Calu3 (cell line): ENCODE measurements at regions not wholly inside any gene's neighbourhood (a gene's known extent, or its start where the extent isn't known, plus 50 kb on each side); places are given as distances from the start of the nearest gene placed in this dataset.

ENCODE experiments used
- BruUV-seq: library from RNA; stranded (reverse); fragments of 400-500 nt; replicated peaks from 2 replicates; lab custom pipeline; 2021; lab: Mats Ljungman, UMichigan
- CTCF ChIA-PET: fragments of 300-600 bp; sonication (Branson Sonifier 250); formaldehyde crosslinking; loops from one replicate; lab custom pipeline; 2022; ENCODE audit warnings: antibody characterized with exemption; lab: Charles Lee
- DNase-seq: peaks from one replicate; pipeline ENCODE4 v3.0.0; 2022
- H3K27ac Mint-ChIP-seq: one replicate; pipeline ENCODE4 v1.8.0; 2022; ENCODE audit warnings: mixed read lengths; ENCODE audit not compliant: unreplicated experiment
- H3K27me3 Mint-ChIP-seq: one replicate; pipeline ENCODE4 v1.8.0; 2022; ENCODE audit warnings: mixed read lengths; ENCODE audit not compliant: unreplicated experiment
- H3K36me3 Mint-ChIP-seq: one replicate; pipeline ENCODE4 v1.8.0; 2022; ENCODE audit warnings: mild to moderate bottlenecking, moderate library complexity, mixed read lengths; ENCODE audit not compliant: insufficient read depth, unreplicated experiment
- H3K4me1 Mint-ChIP-seq: one replicate; pipeline ENCODE4 v1.8.0; 2022; ENCODE audit warnings: mild to moderate bottlenecking, low read depth, mixed read lengths; ENCODE audit not compliant: unreplicated experiment
- H3K4me3 Mint-ChIP-seq: one replicate; pipeline ENCODE4 v1.8.0; 2022; ENCODE audit warnings: mild to moderate bottlenecking, low read depth, moderate library complexity, mixed read lengths; ENCODE audit not compliant: unreplicated experiment
- H3K9me3 Mint-ChIP-seq: one replicate; pipeline ENCODE4 v1.8.0; 2022; ENCODE audit warnings: low read depth, mixed read lengths; ENCODE audit not compliant: unreplicated experiment
- CTCF ChIP-seq: fragments of 200-600 bp; IDR thresholded peaks from one replicate; pipeline ENCODE4 v1.8.0; 2022; ENCODE audit warnings: antibody characterized with exemption; ENCODE audit not compliant: unreplicated experiment
- intact Hi-C: fragments of 100-400 bp; cut with micrococcal nuclease; formaldehyde crosslinking; loops from one replicate; pipeline ENCODE4 v1.10.0; 2022; ENCODE audit not compliant: unreplicated experiment

DNA sequence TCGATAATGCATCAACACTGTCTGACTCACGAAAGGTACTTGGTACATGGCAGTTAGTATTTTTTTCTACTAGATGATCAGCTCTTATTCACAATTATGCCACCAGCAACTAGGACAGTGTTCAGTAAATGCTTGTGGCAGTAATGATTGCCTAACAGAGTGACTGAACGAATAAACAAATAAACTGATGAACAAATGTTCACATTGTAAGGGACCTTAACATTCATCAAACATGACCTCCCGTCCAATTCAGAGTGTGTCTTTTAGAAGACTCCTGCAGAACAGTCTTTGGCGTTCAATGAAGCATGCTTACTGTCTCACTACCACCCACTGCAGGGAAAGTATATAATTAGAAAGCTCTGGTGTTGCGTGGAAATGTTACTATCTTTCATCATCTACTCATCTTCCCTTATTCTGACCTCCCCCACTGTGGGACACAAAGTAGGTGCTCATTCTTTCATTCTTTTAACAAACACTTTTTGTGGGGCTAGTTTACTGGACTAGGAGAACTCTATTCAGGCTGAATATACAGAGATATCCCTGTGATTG, 319.3 kb downstream of the RAB28 start:
- no TSS peak for BruUV-seq
- Mint-ChIP-seq H3K4me1 (no peaks in the 10 kb centered on the region), H3K27me3 (no peaks in the 10 kb centered on the region), H3K36me3 (no peaks in the 10 kb centered on the region), H3K4me3 (no peak overlapping the region), H3K27ac (no peak overlapping the region), H3K9me3 (peaks cover 13% of the 10 kb centered on the region)
- CTCF ChIA-PET, result no interaction called here
- no peak for TF ChIP-seq CTCF
- DNase-seq, result no peak
- intact Hi-C loops, result no loop called here

DNA sequence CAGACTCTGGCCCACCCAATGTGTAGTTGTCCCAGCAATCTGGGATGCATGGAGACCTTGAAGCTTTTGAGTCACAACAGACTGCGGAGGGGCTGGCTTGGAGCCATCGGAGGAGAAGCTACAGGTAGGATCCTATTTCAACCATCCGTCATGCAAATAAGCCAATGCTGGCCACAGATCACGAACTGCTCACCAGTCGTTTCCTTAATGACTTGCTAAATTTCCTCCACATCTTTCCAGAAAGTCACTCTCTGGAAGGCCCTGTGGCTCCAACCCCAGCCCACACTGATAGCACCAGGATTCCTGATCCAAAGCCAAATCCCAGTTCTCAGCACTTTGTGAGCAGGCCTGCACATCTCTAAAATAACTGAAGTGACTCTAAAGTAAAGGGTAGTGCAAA, 321.3 kb downstream of the RAB28 start:
- CTCF ChIA-PET, result no interaction called here
- Mint-ChIP-seq H3K36me3 (no peaks in the 10 kb centered on the region), H3K27me3 (no peaks in the 10 kb centered on the region), H3K9me3 (peaks cover 17% of the 10 kb centered on the region), H3K27ac (no peak overlapping the region), H3K4me1 (no peaks in the 10 kb centered on the region), H3K4me3 (no peak overlapping the region)
- BruUV-seq, result no TSS peak
- no peak for DNase-seq
- intact Hi-C loops, result no loop called here
- TF ChIP-seq CTCF, result no peak

DNA sequence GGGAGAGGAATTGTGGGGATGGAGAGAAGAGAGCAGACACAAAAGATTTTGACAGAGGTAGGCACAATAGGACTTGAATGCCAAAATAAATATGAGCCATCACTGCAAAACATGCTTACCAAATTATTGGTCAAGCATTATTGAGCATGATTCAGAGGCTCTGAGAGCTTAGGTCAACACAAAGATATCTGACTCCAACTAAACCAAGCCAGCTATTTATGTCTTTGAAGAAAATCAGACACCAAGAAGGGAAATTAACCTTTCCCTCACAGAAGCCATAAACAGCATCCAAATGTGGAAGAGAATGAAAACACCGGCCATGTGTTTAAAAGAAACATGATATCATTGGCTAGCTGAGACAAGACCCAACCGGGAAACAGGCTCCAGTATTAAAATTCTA, 323.2 kb downstream of the RAB28 start:
- Mint-ChIP-seq H3K36me3 (no peaks in the 10 kb centered on the region), H3K9me3 (peaks cover 17% of the 10 kb centered on the region), H3K4me3 (no peak overlapping the region), H3K4me1 (no peaks in the 10 kb centered on the region), H3K27ac (no peak overlapping the region), H3K27me3 (no peaks in the 10 kb centered on the region)
- no peak for TF ChIP-seq CTCF
- CTCF ChIA-PET, result no interaction called here
- intact Hi-C loops, result no loop called here
- BruUV-seq, result no TSS peak
- no peak for DNase-seq

GRCh38 chr4:13159041-13159620, 325.0 kb downstream of the RAB28 start:
- CTCF ChIA-PET, result no interaction called here

More at GRCh38 chr4:13159041-13159620, 325.0 kb downstream of the RAB28 start:
- no TSS peak for BruUV-seq
- intact Hi-C loops, result no loop called here
- H3K4me3 Mint-ChIP-seq, result no peak overlapping the region
- no peaks in the 10 kb centered on the region for H3K27me3 Mint-ChIP-seq
- H3K27ac Mint-ChIP-seq, result no peak overlapping the region
- no peak for TF ChIP-seq CTCF
- no peaks in the 10 kb centered on the region for H3K36me3 Mint-ChIP-seq
- H3K4me1 Mint-ChIP-seq, result no peaks in the 10 kb centered on the region
- DNase-seq, result no peak
- peaks cover 21% of the 10 kb centered on the region for H3K9me3 Mint-ChIP-seq
